Right forelimb (tissue), 1 donor: ENCODE measurements at regions not wholly inside any gene's neighbourhood (a gene's known extent, or its start where the extent isn't known, plus 50 kb on each side); places are given as distances from the start of the nearest gene placed in this dataset.
A peak's percentile ranks its signal among the peaks of the same experiment; 100 is the strongest.
"Not testable (repeated sequence)": the region's sequence is repeated elsewhere in the genome, so short reads cannot be mapped to it uniquely, and the experiment has no call there.

Source experiments
- DNase-seq: peaks from one replicate; pipeline ENCODE4 v3.0.0-alpha.2; 2018

DNA sequence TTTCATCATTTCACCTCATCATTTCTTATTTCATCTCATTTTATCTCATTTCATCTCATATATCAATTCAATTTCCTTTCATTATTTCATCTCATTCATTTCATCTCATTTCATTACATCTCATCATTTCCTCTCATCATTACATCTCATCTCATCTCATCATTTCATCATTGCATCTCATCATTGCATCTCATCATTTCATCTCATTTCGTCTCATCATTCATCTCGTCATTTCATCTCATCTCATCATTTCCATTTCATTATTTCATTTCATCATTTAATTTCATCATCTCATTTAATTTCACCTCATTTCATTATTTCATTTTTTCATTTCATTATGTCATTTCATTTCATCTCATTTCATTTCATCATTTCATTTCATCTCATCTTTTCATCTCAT is 168.5 kb upstream of the FAM72C start:
- DNase-seq: not testable (repeated sequence)

DNA sequence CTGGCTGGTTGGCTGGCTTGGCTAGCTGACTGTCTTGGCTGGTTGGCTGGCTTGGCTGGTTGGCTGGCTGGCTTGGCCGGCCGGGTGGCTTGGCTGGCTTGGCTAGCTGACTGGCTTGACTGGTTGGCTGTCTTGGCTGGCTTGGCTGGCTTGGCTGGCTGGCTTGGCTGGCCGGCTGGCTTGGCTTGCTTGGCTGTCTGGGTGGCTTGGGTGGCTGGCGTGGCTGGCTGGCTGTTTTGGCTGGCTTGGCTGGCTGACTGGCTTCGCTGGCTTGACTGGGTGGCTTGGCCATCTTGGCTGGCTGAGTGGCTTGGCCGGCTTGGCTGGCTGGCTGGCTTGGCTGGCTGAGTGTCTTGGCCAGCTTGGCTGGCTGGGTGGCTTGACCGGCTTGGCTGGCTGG is 133.2 kb upstream of the FAM72C start:
- DNase-seq: not testable (repeated sequence)

DNA sequence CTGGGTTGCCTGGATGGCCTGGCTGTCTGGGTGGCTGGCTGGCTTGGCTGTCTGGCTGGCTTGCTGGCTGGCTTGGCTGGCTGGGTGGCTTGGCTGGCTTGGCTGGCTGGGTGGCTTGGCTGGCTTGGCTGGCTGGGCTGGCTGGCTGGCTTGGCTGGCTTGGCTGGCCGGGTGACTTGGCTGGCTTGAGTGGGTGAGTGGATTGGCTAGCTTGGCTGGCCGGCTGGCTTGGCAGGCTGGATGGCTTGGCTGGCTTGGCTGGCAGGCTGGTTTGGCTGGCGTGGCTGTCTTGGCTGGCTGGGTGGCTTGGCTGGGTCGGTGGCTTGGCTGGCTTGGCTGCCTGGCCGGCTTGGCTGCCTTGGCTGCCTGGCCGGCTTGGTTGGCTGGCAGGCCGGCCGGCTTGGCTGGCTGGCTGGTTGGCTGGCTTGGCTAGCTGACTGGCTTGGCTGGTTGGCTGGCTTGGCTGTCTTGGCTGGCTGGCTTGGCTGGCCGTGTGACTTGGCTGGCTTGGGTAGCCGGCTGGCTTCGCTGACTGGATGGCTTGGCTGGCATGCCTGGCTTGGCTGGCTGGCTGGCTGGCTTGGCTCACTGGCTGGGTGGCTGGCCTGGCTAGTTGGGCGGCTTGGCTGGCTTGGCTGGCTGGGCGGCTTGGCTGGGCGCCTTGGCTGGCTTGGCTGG is 132.4 kb upstream of the FAM72C start:
- peak; percentile 76 for DNase-seq

DNA sequence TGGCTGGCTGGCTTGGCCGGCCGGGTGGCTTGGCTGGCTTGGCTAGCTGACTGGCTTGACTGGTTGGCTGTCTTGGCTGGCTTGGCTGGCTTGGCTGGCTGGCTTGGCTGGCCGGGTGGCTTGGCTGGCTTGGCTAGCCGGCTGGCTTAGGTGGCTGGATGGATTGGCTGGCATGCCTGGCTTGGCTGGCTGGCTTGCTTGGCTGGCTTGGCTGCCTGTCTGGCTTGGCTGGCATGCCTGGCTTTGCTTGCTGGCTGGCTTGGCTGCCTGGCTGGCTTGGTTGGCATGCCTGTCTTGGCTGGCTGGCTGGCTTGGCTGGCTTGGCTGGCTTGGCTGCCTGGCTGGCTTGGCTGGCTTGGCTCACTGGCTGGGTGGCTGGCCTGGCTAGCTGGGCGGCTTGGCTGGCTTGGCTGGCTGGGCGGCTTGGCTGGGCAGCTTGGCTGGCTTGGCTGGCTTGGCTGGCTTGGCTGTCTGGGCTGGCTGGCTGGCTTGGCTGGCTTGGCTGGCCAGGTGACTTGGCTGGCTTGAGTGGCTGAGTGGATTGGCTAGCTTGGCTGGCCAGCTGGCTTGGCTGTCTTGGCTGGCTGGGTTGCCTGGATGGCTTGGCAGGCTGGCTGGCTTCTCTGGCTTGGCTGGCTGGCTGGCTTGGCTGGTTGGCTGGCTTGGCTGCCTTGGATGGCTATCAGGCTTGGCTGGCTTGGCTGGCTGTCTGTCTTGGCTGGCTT is 131.5 kb upstream of the FAM72C start:
- not testable (repeated sequence) for DNase-seq

DNA sequence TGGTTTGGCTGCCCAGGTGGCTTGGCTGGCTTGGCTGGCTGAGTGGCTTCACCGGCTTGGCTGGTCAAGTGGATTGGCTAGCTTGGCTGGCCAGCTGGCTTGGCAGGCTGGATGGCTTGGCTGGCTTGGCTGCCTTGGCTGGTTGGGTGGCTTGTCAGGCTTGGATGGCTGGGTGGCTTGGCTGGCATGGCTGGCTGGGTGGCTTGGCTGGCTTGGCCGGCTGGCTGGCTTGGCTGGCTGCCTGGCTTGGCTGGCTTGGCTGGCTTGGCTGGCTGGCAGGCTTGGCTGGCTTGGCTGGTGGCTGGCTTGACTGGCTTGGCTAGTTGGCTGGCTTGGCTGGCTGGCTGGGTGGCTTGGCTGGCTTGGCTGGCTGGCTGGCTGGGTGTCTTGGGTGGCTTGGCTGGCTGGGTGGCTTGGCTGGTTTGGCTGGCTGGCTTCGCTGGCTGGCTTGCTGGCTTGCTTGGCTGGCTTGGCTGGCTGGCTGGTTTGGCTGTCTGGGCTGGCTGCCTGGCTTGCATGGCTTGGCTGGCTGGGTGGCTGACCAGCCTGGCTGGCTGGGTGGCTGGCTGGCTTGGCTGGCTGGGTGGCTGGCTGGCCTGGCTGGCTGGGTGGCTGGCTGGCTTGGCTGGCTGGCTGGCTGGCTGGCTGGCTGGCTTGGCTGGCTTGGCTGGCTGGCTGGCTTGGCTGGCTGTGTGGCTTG is 130.4 kb upstream of the FAM72C start:
- DNase-seq: not testable (repeated sequence)

DNA sequence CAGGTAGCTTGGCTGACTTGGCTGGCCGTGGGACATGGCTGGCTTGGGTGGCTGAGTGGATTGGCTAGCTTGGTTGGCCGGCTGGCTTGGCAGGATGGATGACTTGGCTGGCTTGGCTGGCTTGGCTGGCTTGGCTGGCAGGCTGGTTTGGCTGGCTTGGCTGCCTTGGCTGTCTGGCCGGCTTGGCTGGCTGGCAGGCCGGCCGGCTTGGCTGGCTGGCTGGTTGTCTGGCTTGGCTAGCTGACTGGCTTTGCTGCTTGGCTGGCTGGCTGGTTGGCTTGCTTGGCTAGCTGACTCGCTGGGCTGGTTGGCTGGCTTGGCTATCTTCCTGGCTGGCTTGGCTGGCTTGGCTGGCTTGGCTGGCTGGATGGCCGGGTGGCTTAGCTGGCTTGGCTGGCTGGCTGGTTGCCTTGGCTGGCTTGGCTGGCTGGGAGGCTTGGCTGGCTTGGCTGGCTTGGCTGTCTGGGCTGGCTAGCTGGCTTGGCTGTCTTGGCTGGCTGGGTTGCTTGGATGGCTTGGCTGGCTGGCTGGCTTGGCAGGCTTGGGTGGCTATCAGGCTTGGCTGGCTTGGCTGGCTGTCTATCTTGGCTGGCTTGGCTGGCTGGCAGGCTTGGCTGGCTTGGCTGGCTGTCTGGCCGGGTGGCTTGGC is 129.7 kb upstream of the FAM72C start:
- DNase-seq: no peak

DNA sequence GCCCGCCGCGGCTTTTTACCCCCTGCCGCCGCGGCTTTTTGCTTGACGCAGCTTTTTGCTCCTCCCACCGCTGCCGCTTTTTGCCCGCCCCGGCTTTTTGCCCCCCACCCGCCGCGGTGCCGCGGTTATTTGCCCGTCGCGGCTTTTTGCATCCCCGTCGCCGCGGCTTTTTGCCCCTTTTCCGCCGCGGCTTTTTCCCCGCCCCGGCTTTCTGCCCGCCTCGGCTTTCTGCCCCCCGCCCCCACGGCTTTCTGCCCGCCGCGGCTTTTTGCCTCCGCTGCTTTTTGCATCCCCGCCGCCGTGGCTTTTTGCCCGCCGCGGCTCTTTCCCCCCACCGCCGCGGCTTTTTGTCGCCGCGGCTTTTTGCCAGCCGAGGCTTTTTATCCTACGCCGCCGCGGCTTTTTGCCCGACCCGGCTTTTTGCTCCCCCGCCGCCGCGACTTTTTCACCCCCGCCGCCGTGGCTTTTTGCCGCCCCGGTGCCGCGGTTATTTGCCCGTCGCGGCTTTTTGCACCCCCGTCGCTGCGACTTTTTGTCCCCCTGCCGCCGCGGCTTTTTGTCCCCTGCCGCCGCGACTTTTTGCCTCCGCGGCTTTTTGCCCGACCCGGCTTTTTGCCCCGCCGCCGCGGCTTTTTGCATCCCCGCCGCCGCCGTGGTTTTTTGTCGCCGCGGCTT is 105.5 kb upstream of the FAM72C start:
- DNase-seq: peak; percentile 67

DNA sequence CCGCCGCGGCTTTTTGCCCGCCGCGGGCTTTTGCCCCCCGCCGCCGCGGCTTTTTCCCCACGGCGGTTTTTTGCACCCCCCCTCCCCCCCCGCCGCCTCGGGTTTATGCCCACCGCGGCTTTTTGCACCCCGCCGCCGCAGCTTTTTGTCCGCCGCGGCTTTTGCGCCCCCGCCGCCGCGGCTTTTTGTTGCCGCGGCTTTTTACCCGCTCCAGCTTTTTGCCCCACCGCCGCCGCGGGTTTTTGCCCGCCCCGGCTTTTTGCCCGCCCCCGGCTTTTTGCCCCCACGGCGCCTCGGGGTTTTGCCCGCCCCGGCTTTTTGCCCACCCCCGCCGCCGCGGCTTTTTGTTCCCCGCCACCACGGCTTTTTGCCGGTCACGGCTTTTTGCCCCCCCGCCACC is 104.9 kb upstream of the FAM72C start:
- DNase-seq: not testable (repeated sequence)

DNA sequence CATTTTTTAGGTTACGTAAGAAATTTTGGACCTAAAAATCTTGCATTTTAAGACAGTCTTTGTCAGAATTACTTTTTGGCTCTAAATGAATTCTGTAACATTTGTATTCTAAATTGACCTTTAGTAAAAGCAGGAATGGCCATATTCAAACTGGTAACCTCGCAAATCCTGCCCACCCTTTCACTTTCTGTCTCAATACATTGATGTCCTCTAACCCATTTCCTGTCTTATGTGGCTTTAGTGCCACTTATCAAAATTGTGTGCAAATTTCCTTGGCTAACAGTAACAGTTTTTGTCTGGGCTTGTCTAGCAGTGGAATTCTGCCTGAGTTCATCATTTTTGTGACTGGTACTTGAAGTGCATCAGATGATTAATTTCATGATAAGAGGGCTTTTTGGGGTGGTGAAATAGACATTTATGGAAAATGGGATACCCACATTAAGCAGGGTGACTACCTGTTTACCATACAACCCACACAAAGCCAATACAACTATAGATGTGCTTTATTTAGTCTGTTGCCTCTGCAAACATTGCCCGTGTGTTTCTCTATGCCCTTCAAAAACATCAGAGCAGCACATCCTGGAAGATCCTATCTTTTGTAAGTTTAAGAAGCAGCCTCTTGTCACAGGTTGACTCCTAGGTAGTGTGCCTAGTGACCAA is 98.7 kb upstream of the FAM72C start:
- DNase-seq: not testable (repeated sequence)

DNA sequence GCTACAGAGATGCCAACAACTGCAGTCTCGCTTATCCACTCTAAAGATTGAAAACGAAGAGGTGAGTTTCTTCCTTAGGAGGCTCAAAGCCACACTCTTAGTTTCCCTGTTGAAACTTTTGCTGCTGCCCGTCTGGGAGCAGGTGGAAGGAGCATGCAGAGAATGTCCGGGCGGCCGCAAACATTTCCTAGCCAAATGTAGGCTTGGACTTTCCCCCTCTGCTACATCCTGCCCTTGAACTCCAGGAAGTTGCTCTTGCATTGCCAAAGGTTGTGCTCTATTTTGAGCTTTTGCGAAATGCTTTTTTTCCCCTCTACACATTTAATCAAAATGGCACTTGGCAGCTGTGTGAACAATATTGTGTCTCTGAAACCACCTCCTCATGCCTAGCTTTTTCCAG is 95.3 kb upstream of the FAM72C start:
- DNase-seq: not testable (repeated sequence)

DNA sequence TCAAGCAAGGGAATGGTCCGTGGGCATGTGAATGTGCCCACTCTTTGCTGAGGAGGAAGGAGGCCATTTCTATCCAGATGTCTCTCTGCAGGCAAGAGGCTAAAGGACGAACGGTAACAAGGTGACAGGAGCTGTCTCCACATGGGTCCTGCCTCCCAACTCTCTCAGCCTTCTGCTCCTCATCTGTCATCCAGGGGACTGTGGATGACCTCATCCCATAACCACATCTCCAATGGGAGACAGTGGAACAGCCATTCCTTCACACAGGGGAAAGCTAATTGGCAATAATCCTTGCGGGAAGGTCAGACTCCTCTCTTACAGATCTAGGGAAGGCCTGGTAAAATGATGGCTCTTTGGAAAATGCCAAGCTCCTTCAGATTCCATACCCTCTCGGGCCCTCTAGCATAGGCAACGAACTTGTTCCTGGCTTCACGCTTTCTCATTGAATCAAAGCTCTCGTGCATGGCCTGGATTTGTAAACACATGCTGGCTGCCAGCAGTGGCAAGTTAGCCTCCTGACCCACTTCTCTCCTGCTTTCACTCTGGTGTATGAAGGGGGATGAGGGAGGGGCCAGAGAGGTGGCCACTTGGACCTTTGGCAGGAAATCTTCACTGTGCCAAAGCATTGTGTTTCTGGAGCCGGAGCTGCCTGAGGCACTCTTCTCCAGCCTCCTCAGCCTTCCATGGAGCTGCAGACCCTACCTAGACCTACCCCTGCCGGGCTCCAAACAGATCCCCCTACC is 94.5 kb upstream of the FAM72C start:
- DNase-seq: not testable (repeated sequence)

DNA sequence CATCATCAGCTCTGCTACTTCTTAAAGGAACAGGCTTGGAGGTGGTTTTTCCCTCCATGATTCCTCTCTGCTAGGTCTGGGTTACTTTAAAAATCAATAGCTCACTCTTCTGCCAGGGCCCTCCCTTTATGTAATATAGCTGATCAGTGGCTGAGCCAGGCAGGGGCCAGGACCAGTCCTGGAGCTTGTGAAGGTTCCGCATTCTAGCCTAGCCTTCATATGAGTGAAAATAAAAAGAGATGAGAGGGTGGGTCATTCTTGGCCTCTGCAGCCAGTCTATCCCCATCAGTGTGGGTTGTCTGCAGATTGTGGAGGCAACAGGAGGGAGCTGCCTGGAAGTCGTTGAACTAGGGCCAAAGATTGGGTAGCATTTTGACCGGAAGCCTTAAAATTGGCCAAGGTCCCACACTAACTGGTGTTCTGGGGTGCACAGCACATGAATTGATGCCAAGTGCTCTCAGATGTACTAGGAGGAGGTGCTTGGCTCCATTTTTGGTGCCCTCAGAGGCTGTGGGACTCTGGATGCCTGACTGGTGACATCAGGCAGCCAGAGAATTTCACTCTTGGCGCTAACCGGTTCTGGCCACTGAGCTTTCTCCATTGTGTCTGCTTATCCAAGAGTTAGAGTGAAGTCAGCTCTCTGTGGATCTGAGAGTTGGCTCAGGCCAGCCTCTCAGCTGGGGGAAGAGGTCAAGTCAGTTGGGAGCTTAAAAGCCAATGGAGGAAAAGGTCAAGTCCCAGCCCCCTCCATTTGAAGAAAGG is 93.7 kb upstream of the FAM72C start:
- DNase-seq: not testable (repeated sequence)

DNA sequence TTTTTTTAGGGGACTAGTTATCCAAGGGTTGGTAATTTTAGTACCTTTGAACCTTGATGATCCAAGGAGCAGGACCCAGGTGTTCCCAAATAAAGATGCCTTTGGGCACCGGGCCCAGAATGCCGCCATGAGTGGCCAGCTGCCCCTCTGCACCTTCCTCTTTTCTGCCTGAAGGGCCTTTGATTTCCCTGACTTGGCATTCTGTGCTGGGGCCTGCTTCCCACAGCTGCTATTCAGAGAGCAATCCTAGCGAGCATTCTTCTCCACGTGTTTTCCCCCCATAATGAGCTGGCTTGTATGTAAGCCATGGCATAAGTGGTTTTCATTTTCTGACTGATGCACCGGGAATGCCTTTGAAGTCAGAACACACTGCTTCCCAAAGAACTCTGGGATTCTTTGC is 77.6 kb upstream of the FAM72C start:
- not testable (repeated sequence) for DNase-seq

DNA sequence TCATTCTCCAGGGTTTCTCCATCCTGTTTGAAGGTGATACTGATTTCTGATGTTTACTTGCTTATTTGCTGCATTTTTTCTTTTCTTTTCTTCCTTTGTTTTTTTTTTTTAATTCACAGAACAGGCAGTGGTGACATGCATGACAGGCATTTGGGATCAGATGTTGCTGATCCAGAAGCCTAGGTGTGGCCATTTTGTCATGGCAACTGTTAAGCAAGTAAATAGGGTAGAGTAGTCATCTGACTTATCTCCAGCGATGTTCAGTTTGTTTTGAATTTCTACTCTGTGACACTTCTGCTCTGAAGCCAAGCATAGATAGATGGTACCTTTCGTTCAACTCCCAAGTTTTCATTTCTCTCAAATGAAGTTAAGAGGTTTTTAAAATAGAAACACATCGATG is 74.9 kb upstream of the FAM72C start:
- not testable (repeated sequence) for DNase-seq

DNA sequence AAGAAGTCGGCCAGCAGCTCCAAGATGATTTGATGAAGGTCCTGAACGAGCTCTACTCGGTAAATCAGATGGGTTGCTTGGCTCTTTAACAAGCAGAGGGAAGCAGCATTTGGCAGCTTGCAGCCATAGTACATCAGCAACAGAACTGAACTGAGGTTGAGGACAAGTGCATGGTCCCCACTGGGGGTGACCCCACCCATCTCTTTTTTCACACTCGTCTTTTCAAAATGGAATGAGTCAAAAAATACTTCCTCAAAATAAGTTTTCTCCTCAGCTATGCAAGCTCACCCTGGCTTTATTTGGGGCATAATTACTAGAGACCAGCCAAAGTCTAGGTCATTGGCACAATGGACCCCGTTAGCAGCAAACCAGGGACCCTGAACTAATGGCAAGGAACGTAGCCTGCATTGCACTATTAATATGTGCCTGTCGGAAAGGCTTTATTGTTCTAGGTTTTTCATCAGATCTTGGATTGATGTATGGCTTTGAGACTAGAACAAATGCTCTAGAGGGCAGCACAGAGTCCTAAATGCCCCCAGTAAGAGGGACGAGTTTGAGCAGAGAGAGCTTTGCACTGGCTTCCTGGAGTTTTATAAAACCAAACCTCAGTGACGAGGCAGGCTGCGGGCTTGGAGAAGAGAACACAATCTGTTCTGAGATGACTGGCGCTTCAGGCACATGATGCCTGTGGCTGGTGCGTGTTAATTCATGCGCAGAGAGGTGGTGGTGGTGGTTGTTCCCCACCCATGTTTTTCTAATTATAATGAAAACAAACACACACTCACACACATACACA is 74.2 kb upstream of the FAM72C start:
- DNase-seq: peak; percentile 10

DNA sequence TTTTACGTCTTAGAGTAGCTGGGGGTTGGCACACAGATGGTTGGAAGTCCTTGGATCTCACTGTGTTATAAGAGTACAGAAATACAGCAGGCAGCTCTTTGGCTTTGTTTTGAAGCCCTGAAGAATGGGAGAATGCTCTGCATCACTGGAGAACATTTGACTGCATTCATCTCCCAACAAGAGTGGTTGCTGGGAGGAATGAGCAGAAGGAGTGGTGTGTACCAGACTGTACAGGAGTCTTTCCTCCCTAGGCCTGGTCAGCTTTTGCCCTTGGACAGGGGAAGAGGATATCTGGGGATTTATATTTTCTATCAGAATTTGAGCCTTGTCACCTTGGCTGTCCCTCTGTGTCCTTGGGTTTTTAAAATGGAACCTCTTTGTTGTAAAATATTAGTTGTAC is 70.5 kb upstream of the FAM72C start:
- DNase-seq: not testable (repeated sequence)

DNA sequence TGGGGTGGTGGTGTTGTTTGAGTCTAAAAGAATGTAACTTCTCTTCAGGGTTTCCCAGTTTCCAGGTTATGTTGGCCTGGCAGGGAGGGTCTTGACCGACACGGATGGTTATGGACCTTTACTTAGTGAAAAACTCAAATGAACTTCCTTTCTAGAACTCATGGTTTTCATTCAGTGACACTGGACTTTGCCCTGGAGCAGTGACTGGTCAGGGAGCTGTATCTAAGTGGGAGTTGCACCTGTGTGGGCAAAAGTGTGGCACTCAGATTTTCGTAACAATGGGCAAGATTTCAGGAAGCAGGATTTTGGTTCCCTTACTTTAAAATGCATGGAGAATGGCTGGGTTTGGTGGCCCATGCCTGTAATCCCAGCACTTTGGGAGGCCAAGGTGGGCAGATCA is 68.5 kb upstream of the FAM72C start:
- not testable (repeated sequence) for DNase-seq

DNA sequence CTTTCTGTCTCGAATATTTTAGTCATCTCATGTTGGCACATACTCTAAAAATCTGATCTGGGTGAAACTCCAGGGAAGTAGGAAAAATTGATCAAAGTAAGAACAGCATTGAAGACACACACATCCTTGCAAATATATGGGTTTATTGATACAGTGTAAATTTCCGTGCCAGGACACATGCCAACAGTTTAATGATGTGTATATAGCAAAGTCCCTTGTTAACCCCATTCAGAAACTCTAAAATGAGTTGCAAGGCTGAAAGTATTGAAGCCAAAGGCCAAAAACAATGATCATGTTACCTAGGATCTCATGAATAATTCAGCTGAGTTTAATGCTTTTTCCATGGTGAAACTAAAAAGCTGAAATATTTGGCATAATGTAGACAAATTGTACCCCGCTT is 62.3 kb upstream of the FAM72C start:
- not testable (repeated sequence) for DNase-seq

DNA sequence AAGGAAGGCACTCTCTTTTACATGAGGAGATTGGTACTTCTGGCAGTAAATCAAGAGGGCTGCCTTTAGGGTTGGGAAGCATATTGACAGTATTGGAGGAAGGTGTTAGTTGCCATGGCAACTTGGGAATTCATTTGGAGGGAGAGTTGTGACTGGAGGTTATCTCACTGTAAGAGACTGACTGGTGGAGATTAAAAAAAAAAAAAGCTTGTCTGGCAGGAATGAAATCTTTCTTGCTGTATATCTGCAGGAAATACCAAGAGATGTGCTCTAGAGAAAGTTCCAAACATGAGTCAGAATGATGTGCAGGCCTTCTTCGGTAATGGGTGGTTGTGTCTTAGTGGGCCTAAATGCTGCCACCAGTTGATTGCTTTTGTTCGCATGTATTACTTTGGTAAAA is 59.8 kb upstream of the FAM72C start:
- not testable (repeated sequence) for DNase-seq

DNA sequence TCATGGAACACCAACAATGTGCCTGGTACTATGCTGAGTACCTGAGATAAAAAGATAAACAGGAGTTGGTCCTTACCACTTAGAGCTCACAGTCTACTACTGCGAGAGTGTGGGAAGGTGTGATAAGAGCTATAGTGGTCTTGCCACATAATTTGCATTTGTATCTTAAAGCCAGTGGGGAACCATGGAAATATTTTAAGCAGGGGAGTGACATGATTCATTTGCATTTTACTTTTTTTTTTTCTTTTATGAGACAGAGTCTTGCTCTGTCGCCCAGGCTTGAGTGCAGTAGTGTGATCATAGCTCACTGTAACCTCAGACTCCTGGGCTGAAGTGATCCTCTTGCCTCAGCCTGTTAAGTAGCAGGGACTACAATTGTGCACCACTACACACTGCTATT is 54.2 kb upstream of the FAM72C start:
- DNase-seq: not testable (repeated sequence)
